ENCODE measurements at regions not wholly inside any gene's neighbourhood (a gene's known extent, or its start where the extent isn't known, plus 50 kb on each side); places are given as distances from the start of the nearest gene placed in this dataset.

GRCh38 chr2:129711816-129712675, 267.4 kb upstream of the RAB6C start:
- Histone ChIP-seq H3K27me3 (peaks cover 11% of the 10 kb centered on the region), H3K4me1 (no peaks in the 10 kb centered on the region), H3K27ac (no peak overlapping the region), H3K9me3 (no peaks in the 10 kb centered on the region), H3K36me3 (no peaks in the 10 kb centered on the region), H3K4me3 (no peak overlapping the region)
- ATAC-seq = no peak
- 0 to 73% methylated on average over 1 to 4 of the region's 7 CpGs for WGBS, 2 donors (ENCODE audit: low coverage in 1 of 2)
- no peak for TF ChIP-seq POLR2AphosphoS5 (IDR thresholded peaks at IDR 0.05)
- TF ChIP-seq POLR2A (IDR thresholded peaks at IDR 0.05) = no peak
- TF ChIP-seq EP300 (IDR thresholded peaks at IDR 0.05) = no peak
- TF ChIP-seq CTCF (IDR thresholded peaks at IDR 0.05) = no peak

- WGBS, 2 donors (ENCODE audit: low coverage in 1 of 2) = 70% methylated on average over 7 of the region's 7 CpGs; no CpG with 5 or more reads in 1 of the 2 donors
- no peak overlapping the region for H3K27ac ChIP-seq
These were observed 266.8 kb upstream of the RAB6C start for GRCh38 chr2:129712676-129712985.

GRCh38 chr2:129713337-129713736, 266.1 kb upstream of the RAB6C start:
- H3K27me3 ChIP-seq = peaks cover 23% of the 10 kb centered on the region
- H3K9me3 ChIP-seq = no peaks in the 10 kb centered on the region
- ATAC-seq = no peak
- no peaks in the 10 kb centered on the region for H3K36me3 ChIP-seq
- H3K4me3 ChIP-seq = no peak overlapping the region
- H3K4me1 ChIP-seq = no peaks in the 10 kb centered on the region
- no peak for TF ChIP-seq CTCF (IDR thresholded peaks at IDR 0.05)
- TF ChIP-seq POLR2AphosphoS5 (IDR thresholded peaks at IDR 0.05) = no peak
- TF ChIP-seq POLR2A (IDR thresholded peaks at IDR 0.05) = no peak
- TF ChIP-seq EP300 (IDR thresholded peaks at IDR 0.05) = no peak
- WGBS, 2 donors (ENCODE audit: low coverage in 1 of 2) = 86 to 90% methylated on average over 5 to 7 of the region's 9 CpGs
- no peak overlapping the region for H3K27ac ChIP-seq

More at GRCh38 chr2:129712676-129712985, 266.8 kb upstream of the RAB6C start:
- no peak overlapping the region for H3K4me3 ChIP-seq
- H3K36me3 ChIP-seq = no peaks in the 10 kb centered on the region
- peaks cover 17% of the 10 kb centered on the region for H3K27me3 ChIP-seq
- no peaks in the 10 kb centered on the region for H3K4me1 ChIP-seq
- H3K9me3 ChIP-seq = no peaks in the 10 kb centered on the region
- TF ChIP-seq POLR2AphosphoS5 (IDR thresholded peaks at IDR 0.05) = no peak
- no peak for TF ChIP-seq EP300 (IDR thresholded peaks at IDR 0.05)
- no peak for TF ChIP-seq CTCF (IDR thresholded peaks at IDR 0.05)
- no peak for TF ChIP-seq POLR2A (IDR thresholded peaks at IDR 0.05)
- no peak for ATAC-seq

GRCh38 chr2:129716781-129717559, 262.5 kb upstream of the RAB6C start:
- no peak for ATAC-seq

More at GRCh38 chr2:129716781-129717559, 262.5 kb upstream of the RAB6C start:
- Histone ChIP-seq H3K27me3 (peaks cover 23% of the 10 kb centered on the region), H3K36me3 (no peaks in the 10 kb centered on the region), H3K27ac (no peak overlapping the region), H3K4me1 (no peaks in the 10 kb centered on the region), H3K4me3 (no peak overlapping the region), H3K9me3 (no peaks in the 10 kb centered on the region)
- TF ChIP-seq CTCF (IDR thresholded peaks at IDR 0.05) (no peak), POLR2A (IDR thresholded peaks at IDR 0.05) (no peak), EP300 (IDR thresholded peaks at IDR 0.05) (no peak), POLR2AphosphoS5 (IDR thresholded peaks at IDR 0.05) (no peak)
- WGBS, 2 donors (ENCODE audit: low coverage in 1 of 2) = 75 to 85% methylated on average over 4 to 10 of the region's 12 CpGs

Data from gastroesophageal sphincter (tissue), 4 donors.